Ishikawa (cell line): ENCODE measurements at regions not wholly inside any gene's neighbourhood (a gene's known extent, or its start where the extent isn't known, plus 50 kb on each side); places are given as distances from the start of the nearest gene placed in this dataset.

ENCODE experiments used
- CEBPB ChIP-seq: IDR thresholded peaks from 2 replicates; pipeline ENCODE4 v1.6.1; 2012
- CREB1 ChIP-seq: IDR thresholded peaks from 2 replicates; pipeline ENCODE4 v1.6.1; 2012; ENCODE audit warnings: low read depth
- EGR1 ChIP-seq: IDR thresholded peaks from 2 replicates; pipeline ENCODE4 v1.6.1; 2012
- EP300 ChIP-seq: IDR thresholded peaks from 2 replicates; pipeline ENCODE4 v1.6.1; 2012; ENCODE audit warnings: borderline replicate concordance
- FOXM1 ChIP-seq: IDR thresholded peaks from 2 replicates; pipeline ENCODE4 v1.6.1; 2012; ENCODE audit warnings: low read depth, borderline replicate concordance
- MAX ChIP-seq: IDR thresholded peaks from 2 replicates; pipeline ENCODE4 v1.6.1; 2012
- NFIC ChIP-seq: IDR thresholded peaks from 2 replicates; pipeline ENCODE4 v1.6.1; 2012
- RAD21 ChIP-seq: IDR thresholded peaks from 2 replicates; pipeline ENCODE4 v1.6.1; 2012; ENCODE audit warnings: low read depth
- REST ChIP-seq: IDR thresholded peaks from 2 replicates; pipeline ENCODE4 v1.6.1; 2012; ENCODE audit warnings: low read depth, mild to moderate bottlenecking
- TAF1 ChIP-seq: IDR thresholded peaks from 2 replicates; pipeline ENCODE4 v1.6.1; 2012; ENCODE audit warnings: low read depth, mild to moderate bottlenecking
- TCF12 ChIP-seq: IDR thresholded peaks from 2 replicates; pipeline ENCODE4 v1.6.1; 2012; ENCODE audit warnings: low read depth
- TEAD4 ChIP-seq: IDR thresholded peaks from 2 replicates; pipeline ENCODE4 v1.6.1; 2012
- USF1 ChIP-seq: IDR thresholded peaks from 2 replicates; pipeline ENCODE4 v1.6.1; 2012
- YY1 ChIP-seq: IDR thresholded peaks from 2 replicates; pipeline ENCODE4 v1.6.1; 2012; ENCODE audit warnings: low read depth
- ZBTB7A ChIP-seq: IDR thresholded peaks from 2 replicates; pipeline ENCODE4 v1.6.1; 2012; ENCODE audit warnings: low read depth

GRCh38 chr20:17874271-17875105 is 94.1 kb downstream of the SNX5 start:
- no peak for TF ChIP-seq TCF12
- no peak for TF ChIP-seq FOXM1
- no peak for TF ChIP-seq MAX
- no peak for TF ChIP-seq ZBTB7A

- no peak for TF ChIP-seq YY1
- TF ChIP-seq TCF12: no peak
- TF ChIP-seq TEAD4: no peak
- TF ChIP-seq REST: no peak
- no peak for TF ChIP-seq TAF1
- TF ChIP-seq NFIC: no peak
- TF ChIP-seq EP300: no peak
- TF ChIP-seq FOXM1: no peak
- TF ChIP-seq USF1: no peak
- TF ChIP-seq EGR1: no peak
- no peak for TF ChIP-seq ZBTB7A
Observed at GRCh38 chr20:17873410-17874270, 95.0 kb downstream of the SNX5 start.

GRCh38 chr20:17872959-17873358 is 95.6 kb downstream of the SNX5 start:
- TF ChIP-seq YY1 (no peak), NFIC (no peak), RAD21 (no peak), MAX (no peak), TEAD4 (no peak), CEBPB (no peak), TCF12 (no peak)

GRCh38 chr20:17872434-17872833 is 96.2 kb downstream of the SNX5 start:
- TF ChIP-seq ZBTB7A: no peak
- TF ChIP-seq TAF1: no peak
- TF ChIP-seq REST: no peak
- no peak for TF ChIP-seq MAX
- no peak for TF ChIP-seq RAD21
- TF ChIP-seq NFIC: no peak

- no peak for TF ChIP-seq EGR1
- TF ChIP-seq TEAD4: no peak
- TF ChIP-seq USF1: no peak
- TF ChIP-seq MAX: no peak
- TF ChIP-seq TCF12: no peak
- TF ChIP-seq YY1: no peak
- TF ChIP-seq ZBTB7A: no peak
- TF ChIP-seq CREB1: no peak
- no peak for TF ChIP-seq NFIC
- TF ChIP-seq TAF1: no peak
- no peak for TF ChIP-seq FOXM1
- TF ChIP-seq RAD21: no peak
- TF ChIP-seq EP300: no peak
Observed at GRCh38 chr20:17871886-17872285, 96.7 kb downstream of the SNX5 start.

- no peak for TF ChIP-seq NFIC
- TF ChIP-seq EP300: no peak
- no peak for TF ChIP-seq USF1
- no peak for TF ChIP-seq EGR1
Observed at GRCh38 chr20:17871181-17871580, 97.4 kb downstream of the SNX5 start.
